Posterior vena cava (tissue), 2 donors: ENCODE measurements at regions not wholly inside any gene's neighbourhood (a gene's known extent, or its start where the extent isn't known, plus 50 kb on each side); places are given as distances from the start of the nearest gene placed in this dataset.
A peak's percentile ranks its signal among the peaks of the same experiment; 100 is the strongest.

Experiments used
- DNase-seq: peaks from one replicate; pipeline ENCODE4 v3.0.0-alpha.2; 2020; ENCODE audit warnings: low spot score
- intact Hi-C, 2 donors: fragments of 100-400 bp; cut with DNase I; formaldehyde crosslinking; loops; one replicate each; pipeline versions ENCODE4 v1.14.1 to v1.14.2; 2022 to 2023
- donor health status: DM: yes; HTN: yes; CAD: no.
- donor health status: DM: yes; HTN: yes; CAD: no.

- DNase-seq: peak; percentile 50
- intact Hi-C loops: loop anchor here in 1 of 2 donors (2.0 kb wide), 1 partner anchor 167 kb away; no protein-coding TSS in a partner anchor
These were observed 102.7 kb upstream of the MVB12B start for GRCh38 chr9:126223798-126224531.

GRCh38 chr9:126225611-126226609 is 100.7 kb upstream of the MVB12B start:
- intact Hi-C loops: loop anchor here (2.0 to 5.0 kb wide), 2 partner anchors 165 to 819 kb away; no protein-coding TSS in a partner anchor
- peak; percentile 60 for DNase-seq

GRCh38 chr9:126226991-126227936 is 99.4 kb upstream of the MVB12B start:
- intact Hi-C loops: loop anchor here (5.0 kb wide), 1 partner anchor 820 kb away; no protein-coding TSS in a partner anchor

GRCh38 chr9:126228111-126228780 is 98.4 kb upstream of the MVB12B start:
- intact Hi-C loops: loop anchor here (5.0 kb wide), 1 partner anchor 821 kb away; no protein-coding TSS in a partner anchor
- DNase-seq: peak; percentile 56

More at GRCh38 chr9:126226991-126227936, 99.4 kb upstream of the MVB12B start:
- DNase-seq: peak; percentile 75

GRCh38 chr9:126228781-126229444 is 97.7 kb upstream of the MVB12B start:
- intact Hi-C loops: loop anchor here (5.0 kb wide), 1 partner anchor 822 kb away; no protein-coding TSS in a partner anchor

GRCh38 chr9:126229501-126229900 is 97.1 kb upstream of the MVB12B start:
- intact Hi-C loops: loop anchor here (5.0 kb wide), 1 partner anchor 822 kb away; no protein-coding TSS in a partner anchor
- no peak for DNase-seq

More at GRCh38 chr9:126228781-126229444, 97.7 kb upstream of the MVB12B start:
- peak; percentile 91 for DNase-seq

GRCh38 chr9:126230692-126231091 is 95.9 kb upstream of the MVB12B start:
- intact Hi-C loops: no loop called here
- no peak for DNase-seq

GRCh38 chr9:126232461-126232860 is 94.2 kb upstream of the MVB12B start:
- DNase-seq: no peak
- intact Hi-C loops: no loop called here

- intact Hi-C loops: no loop called here
- DNase-seq: peak; percentile 64
These were observed 93.5 kb upstream of the MVB12B start for GRCh38 chr9:126233175-126233574.

- intact Hi-C loops: no loop called here
- peak; percentile 60 for DNase-seq
These were observed 92.6 kb upstream of the MVB12B start for GRCh38 chr9:126233913-126234525.

- DNase-seq: peak; percentile 57
These were observed 91.8 kb upstream of the MVB12B start for GRCh38 chr9:126234681-126235335.

GRCh38 chr9:126235336-126236243 is 91.0 kb upstream of the MVB12B start:
- intact Hi-C loops: no loop called here

More at GRCh38 chr9:126234681-126235335, 91.8 kb upstream of the MVB12B start:
- intact Hi-C loops: no loop called here

GRCh38 chr9:126236273-126236672 is 90.4 kb upstream of the MVB12B start:
- no peak for DNase-seq
- intact Hi-C loops: no loop called here

More at GRCh38 chr9:126235336-126236243, 91.0 kb upstream of the MVB12B start:
- DNase-seq: peak; percentile 66

GRCh38 chr9:126238415-126238814 is 88.2 kb upstream of the MVB12B start:
- intact Hi-C loops: no loop called here
- DNase-seq: no peak

- intact Hi-C loops: no loop called here
- DNase-seq: no peak
These were observed 87.1 kb upstream of the MVB12B start for GRCh38 chr9:126239515-126239914.
